HG02981 (cell line): ENCODE measurements at regions not wholly inside any gene's neighbourhood (a gene's known extent, or its start where the extent isn't known, plus 50 kb on each side); places are given as distances from the start of the nearest gene placed in this dataset.
"Not testable (repeated sequence)": the region's sequence is repeated elsewhere in the genome, so short reads cannot be mapped to it uniquely, and the experiment has no call there.

Source experiments
- ATAC-seq: cut with Tn5 transposase; IDR thresholded peaks from one replicate; pipeline ENCODE4 v1.9.1; 2021; ENCODE audit warnings: mild to moderate bottlenecking, moderate library complexity; ENCODE audit not compliant: unreplicated experiment

DNA sequence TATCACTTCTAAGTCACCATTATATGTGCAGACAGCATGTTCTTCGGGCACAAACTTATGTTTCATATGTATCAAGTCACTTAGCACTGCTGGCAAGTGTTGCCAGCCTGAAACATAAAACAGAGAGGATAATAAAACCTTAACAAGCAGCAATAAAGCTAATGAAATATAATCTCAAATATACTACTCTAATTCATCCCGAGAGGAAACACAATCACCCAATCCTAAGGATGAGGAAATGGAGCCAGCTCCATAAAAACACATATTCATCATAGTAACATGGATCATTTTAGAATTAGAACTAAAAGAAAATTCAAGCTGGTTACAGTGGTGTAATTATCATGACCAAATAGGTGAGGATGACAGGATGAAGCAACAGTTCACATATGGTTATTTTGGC lies 1072.7 kb downstream of the EPHA3 start:
- no peak for ATAC-seq

DNA sequence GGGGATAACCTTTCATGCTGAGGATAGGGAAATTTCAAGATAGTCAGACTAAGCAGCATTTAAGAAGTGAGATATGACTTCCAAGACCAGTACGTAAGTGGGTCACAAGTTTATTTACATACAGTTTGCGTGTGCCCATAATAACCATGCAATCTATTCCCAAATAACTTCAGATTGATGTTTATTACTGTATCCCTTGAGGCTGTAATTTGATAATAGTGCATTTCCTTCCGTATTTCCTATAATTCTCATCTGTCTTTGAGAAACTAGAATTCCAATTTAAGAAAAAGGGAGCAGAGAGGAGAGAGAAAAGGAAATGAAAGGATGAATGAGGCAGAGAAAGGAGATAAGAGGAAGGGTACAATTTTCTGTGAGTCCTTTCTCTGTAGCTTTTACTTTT lies 1073.1 kb downstream of the EPHA3 start:
- ATAC-seq, result no peak

DNA sequence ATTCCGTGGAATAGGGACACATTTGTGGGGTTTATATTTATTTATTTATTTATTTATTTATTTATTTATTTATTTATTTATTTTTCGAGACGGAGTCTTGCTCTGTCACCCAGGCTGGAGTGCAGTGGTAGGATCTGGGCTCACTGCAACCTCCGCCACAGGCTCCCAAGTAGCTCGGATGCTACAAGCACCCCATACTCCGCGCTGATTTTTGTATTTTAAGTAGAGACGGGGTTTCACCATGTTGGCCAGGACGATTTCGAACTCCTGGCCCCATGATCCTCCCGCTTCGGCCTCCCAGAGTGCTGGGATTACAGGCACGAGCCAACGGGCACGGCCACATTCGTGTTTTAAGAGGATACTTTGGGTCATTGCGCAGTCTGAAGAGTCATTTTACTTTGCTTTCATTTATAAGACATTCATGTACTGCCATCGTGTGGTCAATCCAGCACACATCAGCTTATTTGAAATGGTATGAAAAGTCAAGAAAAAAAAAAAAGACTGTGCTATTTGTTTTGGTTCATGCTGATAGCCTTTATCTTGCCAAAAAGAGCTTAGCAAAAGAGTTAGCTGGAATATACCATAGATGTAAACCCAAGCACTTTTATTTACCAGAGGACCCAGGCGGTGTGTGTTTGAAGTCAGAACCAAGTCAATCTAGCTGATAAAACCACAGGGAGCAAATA lies 1075.0 kb downstream of the EPHA3 start:
- ATAC-seq, result not testable (repeated sequence)

DNA sequence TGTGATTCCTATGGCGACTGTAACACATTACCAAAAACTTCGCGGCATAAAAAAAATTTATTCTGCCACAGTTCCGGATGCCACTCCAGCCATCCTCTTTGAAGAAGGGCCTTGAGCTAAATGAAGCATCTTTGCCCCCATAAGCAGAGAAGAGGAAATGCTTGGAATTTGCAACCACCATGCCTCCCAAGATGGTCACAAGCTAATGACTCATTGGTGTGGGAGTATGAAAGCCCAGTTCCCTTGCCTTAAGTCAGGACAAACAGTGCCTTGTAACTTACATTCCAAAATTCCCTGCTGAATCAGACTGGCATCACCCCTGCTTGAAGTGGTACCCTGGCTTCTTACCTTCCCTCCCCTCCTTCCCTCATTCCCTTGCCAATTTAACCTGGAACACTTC lies 1077.4 kb downstream of the EPHA3 start:
- no peak for ATAC-seq

DNA sequence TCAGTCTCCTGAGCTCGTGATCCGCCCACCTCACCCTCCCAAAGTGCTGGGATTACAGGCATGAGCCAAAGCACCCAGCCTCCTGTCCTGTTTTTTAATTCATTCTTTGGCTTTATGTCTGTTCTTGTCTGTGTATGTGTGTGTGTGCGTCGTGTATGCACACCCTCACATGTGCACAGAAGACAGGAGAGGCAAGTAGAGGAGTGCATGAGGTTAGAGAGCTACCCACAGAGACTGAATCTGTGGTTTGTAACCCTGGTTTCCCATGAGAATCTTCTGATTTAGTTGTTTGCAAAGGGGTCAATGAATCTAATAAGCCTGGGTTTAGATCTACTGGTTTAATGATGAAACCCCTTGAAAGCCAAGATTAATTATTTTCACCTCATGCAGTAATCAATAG lies 1090.0 kb downstream of the EPHA3 start:
- ATAC-seq, result not testable (repeated sequence)

DNA sequence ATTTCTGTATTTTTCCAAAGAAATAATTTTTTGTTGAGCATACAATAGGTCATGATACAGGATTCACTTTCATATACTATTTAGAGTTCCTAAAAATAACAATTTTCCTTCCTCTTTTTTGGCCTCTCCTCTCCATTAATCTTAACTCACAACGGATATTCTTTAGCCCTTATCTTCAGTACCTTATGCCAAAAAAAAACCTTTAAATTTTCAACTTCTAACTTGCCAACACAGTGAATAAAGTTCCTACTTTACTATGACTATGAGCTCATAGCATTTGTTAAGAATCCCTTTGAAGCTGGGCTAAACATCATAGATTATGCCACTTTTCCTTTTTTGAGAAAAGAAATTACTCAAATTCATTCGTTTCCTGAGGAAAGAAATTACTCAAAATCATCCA lies 1095.5 kb downstream of the EPHA3 start:
- ATAC-seq, result not testable (repeated sequence)

DNA sequence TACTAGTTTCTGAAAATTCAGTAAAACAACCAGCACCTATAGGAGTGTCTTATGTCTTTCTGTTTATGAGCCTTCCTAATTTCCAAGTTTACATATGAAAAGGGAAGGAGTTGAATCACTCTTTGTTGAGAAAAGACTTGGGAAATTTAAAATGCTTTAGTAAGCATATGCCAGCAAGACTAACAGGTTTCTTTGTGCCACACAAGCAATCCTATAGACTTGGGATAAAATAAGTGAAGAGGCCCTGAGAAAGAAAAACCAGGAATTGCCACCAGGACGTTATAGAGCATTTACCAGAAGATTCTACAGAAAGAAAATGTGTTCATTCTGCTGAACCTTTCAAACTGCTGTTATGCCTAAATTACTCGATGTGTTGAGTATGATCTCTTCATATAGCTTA lies 1099.1 kb downstream of the EPHA3 start:
- not testable (repeated sequence) for ATAC-seq

DNA sequence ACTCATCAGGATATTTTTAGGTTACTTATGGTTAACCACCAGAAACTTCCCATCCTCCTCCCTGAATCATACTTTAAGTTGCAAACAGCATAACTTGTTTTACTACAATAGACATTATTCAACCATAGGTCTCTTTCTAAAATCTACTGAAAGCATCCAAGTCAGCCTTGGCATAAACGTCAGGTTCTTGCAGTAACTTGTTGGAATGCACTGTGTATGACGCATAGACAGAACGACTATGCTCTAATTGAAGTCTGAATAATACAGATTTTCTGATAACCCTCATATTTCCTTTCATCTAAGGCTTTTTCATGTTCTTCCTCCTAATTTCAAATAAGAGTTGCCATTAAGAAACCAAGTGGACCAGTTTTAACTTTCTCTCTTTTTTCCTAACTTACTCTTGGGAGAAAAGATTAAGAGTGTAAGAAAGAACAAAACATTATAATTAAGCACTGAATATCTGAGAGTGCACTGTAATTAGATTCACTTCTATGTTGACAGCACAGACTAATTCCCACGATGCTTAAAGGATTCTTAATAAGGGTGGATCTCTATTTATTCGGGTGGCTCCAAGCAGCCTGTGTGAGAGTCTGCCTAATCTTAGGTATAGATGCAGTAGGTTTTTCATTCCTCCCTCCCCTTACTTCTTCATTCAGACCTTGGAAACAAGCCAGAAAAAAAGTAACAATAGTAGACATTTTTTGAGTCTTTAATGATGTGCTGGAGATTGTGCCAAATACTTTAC lies 1100.1 kb downstream of the EPHA3 start:
- ATAC-seq, result not testable (repeated sequence)

DNA sequence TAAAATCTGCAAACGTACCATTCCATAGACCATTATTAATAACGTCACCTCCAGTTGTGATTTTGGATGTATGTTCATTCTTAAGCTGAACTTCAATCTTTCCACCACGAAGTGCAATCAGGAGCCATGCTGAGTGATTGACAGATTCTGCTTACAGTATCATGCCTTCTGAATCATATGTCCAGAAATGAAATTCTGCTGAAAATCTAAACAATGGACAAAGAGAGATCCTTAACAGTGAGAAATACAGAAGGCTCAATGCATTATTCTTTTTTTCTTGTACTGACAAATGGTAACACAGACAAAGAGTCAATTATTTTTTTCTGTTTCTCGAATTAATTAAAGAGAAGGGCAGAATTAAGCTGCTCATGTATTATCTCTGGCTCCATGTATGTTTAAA lies 1114.5 kb downstream of the EPHA3 start:
- no peak for ATAC-seq

DNA sequence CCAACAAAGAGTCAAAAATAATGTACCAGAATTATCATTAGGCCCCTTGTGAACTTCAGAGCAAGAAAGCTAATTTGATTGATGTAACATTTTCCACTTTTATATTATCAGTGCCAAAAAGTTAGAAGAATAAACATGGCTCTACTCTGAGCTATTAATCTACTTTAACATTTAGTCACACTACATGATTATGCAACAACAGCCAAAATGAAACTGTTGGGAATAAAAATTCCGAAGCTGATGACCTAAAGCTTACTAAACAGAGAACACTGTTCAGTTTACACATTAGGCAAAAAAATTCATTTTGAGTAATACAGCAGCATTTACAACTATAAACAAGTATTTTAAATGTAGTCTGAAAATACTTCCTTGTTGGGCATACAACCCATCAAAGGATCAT lies 1134.1 kb downstream of the EPHA3 start:
- no peak for ATAC-seq

DNA sequence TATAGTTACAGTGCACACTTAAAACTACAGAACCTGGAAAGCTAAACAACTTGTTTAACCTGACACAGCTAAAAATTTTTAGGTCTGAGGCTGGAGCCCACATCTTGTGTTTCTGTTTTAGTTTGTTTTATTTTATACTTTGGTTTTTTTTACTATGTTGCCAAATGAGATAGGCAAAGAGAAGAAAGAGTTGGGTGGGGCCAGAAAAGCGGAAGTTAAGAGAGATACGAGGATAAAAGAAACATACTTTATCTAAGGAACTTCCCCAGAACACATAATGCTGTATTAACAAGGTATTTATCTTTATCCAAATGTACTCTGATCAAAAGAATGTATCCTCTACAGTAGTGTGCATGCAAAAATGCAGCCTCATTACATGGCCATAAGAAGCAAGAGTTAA lies 1145.7 kb downstream of the EPHA3 start:
- ATAC-seq, result no peak

DNA sequence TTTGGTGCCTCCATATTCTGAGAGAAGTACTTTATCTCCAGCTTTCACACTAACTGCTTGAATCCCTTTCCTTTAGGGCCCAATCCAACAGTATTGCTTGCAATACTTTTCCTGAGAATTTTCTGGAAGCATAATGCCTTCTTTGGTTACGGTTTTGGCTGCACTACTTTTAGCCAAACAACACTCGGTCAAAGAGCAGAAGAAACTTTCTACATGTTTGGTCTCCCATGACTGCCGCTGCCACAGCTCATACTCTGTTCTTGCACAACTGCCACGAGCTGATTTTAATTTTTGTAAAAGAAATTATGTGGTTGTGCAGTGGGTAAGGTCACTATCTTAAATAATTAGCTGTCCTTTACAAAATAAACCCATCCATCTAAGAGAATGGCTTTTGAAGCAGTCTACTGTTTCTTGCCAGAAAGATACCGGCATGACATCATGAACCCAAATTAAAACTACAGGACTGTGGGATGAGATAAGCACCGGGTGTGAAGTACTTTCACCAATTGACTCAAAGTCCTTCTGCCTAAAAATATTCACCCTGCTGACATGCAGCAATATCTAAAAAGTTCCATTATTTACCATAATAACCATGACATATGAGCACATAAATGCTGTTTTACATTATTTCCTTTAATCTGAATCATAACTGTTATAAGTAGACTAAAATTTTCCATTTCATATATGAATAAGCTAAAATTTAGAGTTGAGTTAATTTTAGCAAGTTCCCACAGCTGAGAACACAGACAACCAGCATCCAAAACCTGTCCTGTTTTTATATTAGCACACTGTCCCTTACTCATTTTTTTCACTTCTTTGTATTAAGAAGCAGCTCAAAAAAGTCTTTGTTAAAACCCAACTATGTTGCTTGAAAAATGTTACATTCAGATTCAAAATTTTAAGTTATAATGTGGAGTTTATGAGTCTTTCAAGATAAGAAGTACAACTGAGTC lies 1154.3 kb downstream of the EPHA3 start:
- no peak for ATAC-seq
